Ishikawa (cell line): ENCODE measurements at regions not wholly inside any gene's neighbourhood (a gene's known extent, or its start where the extent isn't known, plus 50 kb on each side); places are given as distances from the start of the nearest gene placed in this dataset.

Experiments used
- CEBPB ChIP-seq: IDR thresholded peaks from 2 replicates; pipeline ENCODE4 v1.6.1; 2012
- CREB1 ChIP-seq: IDR thresholded peaks from 2 replicates; pipeline ENCODE4 v1.6.1; 2012; ENCODE audit warnings: low read depth
- EGR1 ChIP-seq: IDR thresholded peaks from 2 replicates; pipeline ENCODE4 v1.6.1; 2012
- EP300 ChIP-seq: IDR thresholded peaks from 2 replicates; pipeline ENCODE4 v1.6.1; 2012; ENCODE audit warnings: borderline replicate concordance
- FOXM1 ChIP-seq: IDR thresholded peaks from 2 replicates; pipeline ENCODE4 v1.6.1; 2012; ENCODE audit warnings: low read depth, borderline replicate concordance
- MAX ChIP-seq: IDR thresholded peaks from 2 replicates; pipeline ENCODE4 v1.6.1; 2012
- NFIC ChIP-seq: IDR thresholded peaks from 2 replicates; pipeline ENCODE4 v1.6.1; 2012
- RAD21 ChIP-seq: IDR thresholded peaks from 2 replicates; pipeline ENCODE4 v1.6.1; 2012; ENCODE audit warnings: low read depth
- REST ChIP-seq: IDR thresholded peaks from 2 replicates; pipeline ENCODE4 v1.6.1; 2012; ENCODE audit warnings: low read depth, mild to moderate bottlenecking
- TAF1 ChIP-seq: IDR thresholded peaks from 2 replicates; pipeline ENCODE4 v1.6.1; 2012; ENCODE audit warnings: low read depth, mild to moderate bottlenecking
- TCF12 ChIP-seq: IDR thresholded peaks from 2 replicates; pipeline ENCODE4 v1.6.1; 2012; ENCODE audit warnings: low read depth
- TEAD4 ChIP-seq: IDR thresholded peaks from 2 replicates; pipeline ENCODE4 v1.6.1; 2012
- USF1 ChIP-seq: IDR thresholded peaks from 2 replicates; pipeline ENCODE4 v1.6.1; 2012
- YY1 ChIP-seq: IDR thresholded peaks from 2 replicates; pipeline ENCODE4 v1.6.1; 2012; ENCODE audit warnings: low read depth
- ZBTB7A ChIP-seq: IDR thresholded peaks from 2 replicates; pipeline ENCODE4 v1.6.1; 2012; ENCODE audit warnings: low read depth

GRCh38 chr13:110983241-110983640, 68.4 kb upstream of the ANKRD10 start:
- TF ChIP-seq CREB1 (no peak), RAD21 (no peak), NFIC (no peak), MAX (no peak), FOXM1 (no peak), TEAD4 (no peak), YY1 (no peak), EGR1 (no peak), ZBTB7A (no peak)

- TF ChIP-seq USF1 (no peak), TAF1 (no peak), CREB1 (no peak), TEAD4 (no peak), TCF12 (no peak), RAD21 (no peak), FOXM1 (no peak), MAX (no peak), EGR1 (no peak)
These were observed 66.5 kb upstream of the ANKRD10 start for GRCh38 chr13:110981379-110981778.

- TF ChIP-seq CREB1: no peak
- TF ChIP-seq RAD21: no peak
- no peak for TF ChIP-seq YY1
- TF ChIP-seq TCF12: no peak
- no peak for TF ChIP-seq FOXM1
These were observed 66.1 kb upstream of the ANKRD10 start for GRCh38 chr13:110980921-110981320.

GRCh38 chr13:110978390-110978789, 63.5 kb upstream of the ANKRD10 start:
- TF ChIP-seq ZBTB7A (no peak), NFIC (no peak), CREB1 (no peak), FOXM1 (no peak), CEBPB (no peak), TCF12 (no peak), YY1 (no peak), RAD21 (no peak), USF1 (no peak), EGR1 (no peak), TAF1 (no peak), TEAD4 (no peak), EP300 (no peak), REST (no peak), MAX (no peak)

GRCh38 chr13:110976785-110977184, 61.9 kb upstream of the ANKRD10 start:
- TF ChIP-seq MAX (no peak), CREB1 (no peak), REST (no peak), RAD21 (no peak), USF1 (no peak)

GRCh38 chr13:110973007-110973700, 58.3 kb upstream of the ANKRD10 start:
- TF ChIP-seq YY1: no peak
- TF ChIP-seq ZBTB7A: no peak
- no peak for TF ChIP-seq MAX
- TF ChIP-seq EGR1: no peak
- TF ChIP-seq REST: no peak
- no peak for TF ChIP-seq NFIC
- TF ChIP-seq EP300: no peak
- TF ChIP-seq FOXM1: no peak
- no peak for TF ChIP-seq TCF12
- no peak for TF ChIP-seq USF1
- TF ChIP-seq TAF1: no peak
- TF ChIP-seq CREB1: no peak
- no peak for TF ChIP-seq CEBPB
- no peak for TF ChIP-seq TEAD4
- TF ChIP-seq RAD21: no peak
